K562 (cell line): ENCODE measurements at regions not wholly inside any gene's neighbourhood (a gene's known extent, or its start where the extent isn't known, plus 50 kb on each side); places are given as distances from the start of the nearest gene placed in this dataset.

ENCODE experiments used
- ATAC-seq: fragments of 200-7000 bp; cut with Tn5 transposase; 3 replicates; pipeline ENCODE4 v1.9.1; 2020; ENCODE audit warnings: moderate library complexity
- BruUV-seq: library from RNA; stranded (reverse); fragments of 400-500 nt; replicated peaks from 2 replicates; lab custom pipeline; 2021; lab: Mats Ljungman, UMichigan
- CTCF ChIA-PET: fragments of 300-600 bp; formaldehyde crosslinking; extraction: SDS; loops from one replicate; lab custom pipeline; 2021; ENCODE audit warnings: low intra/inter-chr PET ratio; lab: Yijun Ruan, JAX
- POLR2A ChIA-PET: fragments of 300-600, 350-650 bp; sonication (Branson Sonifier 250); formaldehyde crosslinking; extraction: SDS; loops from one replicate; lab custom pipeline; 2021; ENCODE audit warnings: antibody characterized with exemption, inconsistent platforms; lab: Yijun Ruan, JAX
- DNase-seq, 4 experiments: peaks; one replicate each; pipeline versions ENCODE4 v3.0.0 to v3.0.0-alpha.2; 2011 to 2018; ENCODE audit warnings: low spot score in 3 of 4, mixed read lengths in 3 of 4; ENCODE audit errors: extremely low read depth in 1 of 4
- FAIRE-seq: peaks from 2 replicates; lab custom pipeline; 2011; peaks lifted over from hg19 to GRCh38; lab: Jason Lieb, UNC
- H2AFZ ChIP-seq: 2 replicates; pipeline ENCODE4 v1.6.0; 2011; ENCODE audit warnings: low read depth, low read length, control low read depth, inconsistent platforms
- H3K27ac ChIP-seq: fragments of 200-600 bp; 3 replicates; pipeline ENCODE4 v1.8.0; 2011; ENCODE audit warnings: low read depth, mild to moderate bottlenecking, control low read depth, inconsistent platforms, low read length, moderate library complexity, mixed read lengths; ENCODE audit errors: extremely low read depth
- H3K27me3 ChIP-seq, 2 experiments: fragments of 300-600 bp in 1 of 2; 2 replicates in 1 of 2; 3 replicates in 1 of 2; pipeline versions ENCODE4 v1.6.0 to v1.8.0; 2011; ENCODE audit warnings: inconsistent platforms in 2 of 2, low read length in 2 of 2, mild to moderate bottlenecking in 1 of 2, mixed read lengths in 1 of 2, moderate library complexity in 1 of 2; ENCODE audit not compliant: control insufficient read depth in 2 of 2, insufficient read depth in 2 of 2
- H3K36me3 ChIP-seq: fragments of 300-600 bp; 3 replicates; pipeline ENCODE4 v1.8.0; 2011; ENCODE audit warnings: mild to moderate bottlenecking, low read length, inconsistent platforms; ENCODE audit not compliant: control insufficient read depth, insufficient read depth
- H3K4me1 ChIP-seq, 2 experiments: fragments of 200-600 bp in 1 of 2; replicated peaks in 1 of 2; 2 replicates in 1 of 2; 3 replicates in 1 of 2; pipeline versions ENCODE4 v1.5.1 to v1.8.0; 2011; ENCODE audit warnings: inconsistent platforms in 2 of 2, low read length in 2 of 2, mild to moderate bottlenecking in 1 of 2, mixed read lengths in 1 of 2, moderate library complexity in 1 of 2; ENCODE audit not compliant: control insufficient read depth in 2 of 2, insufficient read depth in 2 of 2
- H3K4me2 ChIP-seq: 2 replicates; pipeline ENCODE4 v1.6.1; 2011; ENCODE audit warnings: low read length, control low read depth, inconsistent platforms, mixed read lengths; ENCODE audit not compliant: insufficient read depth
- H3K4me3 ChIP-seq: fragments of 200-600 bp; sonication (generic), shearing (Covaris generic); 2 replicates; pipeline ENCODE4 v1.5.1; 2016; ENCODE audit warnings: control low read depth, inconsistent platforms
- H3K79me2 ChIP-seq: fragments of 200-600 bp; 3 replicates; pipeline ENCODE4 v1.8.0; 2011; ENCODE audit warnings: low read length, inconsistent platforms; ENCODE audit not compliant: control insufficient read depth, insufficient read depth
- H3K9ac ChIP-seq, 2 experiments: 2 replicates each; pipeline versions ENCODE4 v1.6.0 to v1.6.1; 2011; ENCODE audit warnings: low read depth in 2 of 2, low read length in 2 of 2, control low read depth in 1 of 2, inconsistent platforms in 1 of 2, mild to moderate bottlenecking in 1 of 2, mixed read lengths in 1 of 2; ENCODE audit not compliant: insufficient read depth in 1 of 2
- H3K9me1 ChIP-seq: one replicate; pipeline ENCODE4 v1.6.0; 2011; ENCODE audit warnings: inconsistent platforms, mild to moderate bottlenecking, low read length, moderate library complexity; ENCODE audit not compliant: control insufficient read depth, insufficient read depth
- H3K9me3 ChIP-seq: replicated peaks from 2 replicates; pipeline ENCODE4 v1.5.1; 2011; ENCODE audit warnings: low read depth, low read length, inconsistent platforms; ENCODE audit not compliant: control insufficient read depth, insufficient read depth
- H4K20me1 ChIP-seq: replicated peaks from 2 replicates; pipeline ENCODE4 v1.6.1; 2011; ENCODE audit warnings: low read length, inconsistent platforms, mixed read lengths; ENCODE audit not compliant: control insufficient read depth, insufficient read depth
- KDM1A ChIP-seq, 2 experiments: fragments of 450-650 bp; IDR thresholded peaks; 2 replicates each; pipeline ENCODE4 v1.6.1; 2016; ENCODE audit warnings: mild to moderate bottlenecking in 2 of 2
- KDM4B ChIP-seq, 2 experiments: fragments of 450-650 bp in 1 of 2; sonication (generic) in 1 of 2; IDR thresholded peaks; 2 replicates each; pipeline ENCODE4 v1.6.1; 2016 to 2017; ENCODE audit warnings: borderline replicate concordance in 2 of 2, antibody characterized with exemption in 1 of 2, low read depth in 1 of 2, mild to moderate bottlenecking in 1 of 2
- MGA ChIP-seq: fragments of 450-650 bp; IDR thresholded peaks from 2 replicates; pipeline ENCODE4 v1.6.1; 2016; ENCODE audit warnings: mild to moderate bottlenecking, moderate library complexity
- WGBS: fragments of 100-300 bp; shearing (Covaris generic); methylation state at CpG from one replicate; pipeline ENCODE4 v1.1.6; 2016; ENCODE audit warnings: low coverage, mixed read lengths; ENCODE audit not compliant: insufficient coverage; ENCODE audit errors: missing lambda C conversion rate; 5-methylcytosine and 5-hydroxymethylcytosine counted together
- in situ Hi-C: fragments of 300-500 bp; cut with MboI; formaldehyde crosslinking; loops from 4 replicates; pipeline ENCODE4 v1.15.0; 2018; ENCODE audit warnings: inconsistent platforms, mixed read lengths
- intact Hi-C: fragments of 100-400 bp; cut with micrococcal nuclease; formaldehyde crosslinking; loops from 2 replicates; pipeline ENCODE4 v1.14.2; 2022

DNA sequence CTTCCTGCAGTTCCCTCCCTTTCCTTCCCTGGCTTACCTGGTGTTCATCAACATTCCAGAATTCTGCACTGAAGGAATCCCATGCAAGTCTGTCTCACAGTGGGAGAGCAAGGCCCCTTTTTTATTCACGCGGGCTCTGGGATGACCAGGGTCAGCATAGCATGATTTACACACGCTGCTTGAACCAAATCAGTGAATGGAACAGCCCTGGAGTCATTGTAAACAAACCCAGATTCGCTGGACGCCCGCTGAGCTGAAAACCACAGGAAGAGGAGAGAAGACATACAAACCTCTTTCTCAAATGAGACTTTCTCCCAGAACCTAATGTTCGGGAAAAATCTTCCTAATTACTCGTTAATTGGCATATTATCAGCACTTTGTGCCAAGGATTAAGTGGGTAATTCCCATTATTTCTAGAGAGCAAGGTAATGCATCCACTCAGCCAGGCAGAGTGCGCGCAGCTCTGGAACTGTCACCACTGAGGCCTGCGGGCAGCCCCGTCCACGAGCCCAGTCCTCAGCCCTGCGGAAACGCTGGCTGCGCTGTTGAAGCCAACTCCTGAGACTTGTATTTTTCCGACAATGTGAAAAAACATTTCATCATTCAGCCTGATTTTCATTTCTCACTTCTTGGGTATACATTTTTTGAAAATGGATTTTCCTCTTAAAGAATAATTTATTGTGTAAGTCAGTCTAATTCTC is 140.0 kb downstream of the ETS2 start:
- DNase-seq = no peak
- ChIA-PET POLR2A (no interaction called here), CTCF (interaction anchor here (0.7 kb wide), 1 partner anchor 76 kb away, joined by 3 read pairs; no protein-coding TSS in a partner anchor)
- H3K36me3 ChIP-seq = no peaks in the 10 kb centered on the region
- H3K27me3 ChIP-seq = peaks cover 38 to 55% of the 10 kb centered on the region in 2 experiments
- no peak overlapping the region for H3K4me2 ChIP-seq
- in situ Hi-C loops = no loop called here
- ATAC-seq = peak; percentile 49; the same call in 1 of the 3 replicates
- H4K20me1 ChIP-seq = no peaks in the 10 kb centered on the region
- BruUV-seq = no TSS peak
- no peak overlapping the region for H3K9ac ChIP-seq
- no peak for FAIRE-seq
- H3K9me3 ChIP-seq = no peaks in the 10 kb centered on the region; the same call in 1 of the 2 replicates
- TF ChIP-seq KDM4B (IDR thresholded peaks at IDR 0.05; ENCODE audit: borderline replicate concordance in 2 of 2, low read depth in 1 of 2) (no peak), KDM1A (IDR thresholded peaks at IDR 0.05) (0 out of 4 replicates have a peak, but pooled peaks of 1 of the 2 experiments have one; percentile 22)
- H3K4me1 ChIP-seq = no peaks in the 10 kb centered on the region
- WGBS = 14% methylated on average over 17 of the region's 17 CpGs
- H2AFZ ChIP-seq = no peak overlapping the region
- no peak overlapping the region for H3K27ac ChIP-seq
- intact Hi-C loops = no loop called here
- no peak overlapping the region for H3K4me3 ChIP-seq
- H3K9me1 ChIP-seq = no peaks in the 10 kb centered on the region
- no peaks in the 10 kb centered on the region for H3K79me2 ChIP-seq

DNA sequence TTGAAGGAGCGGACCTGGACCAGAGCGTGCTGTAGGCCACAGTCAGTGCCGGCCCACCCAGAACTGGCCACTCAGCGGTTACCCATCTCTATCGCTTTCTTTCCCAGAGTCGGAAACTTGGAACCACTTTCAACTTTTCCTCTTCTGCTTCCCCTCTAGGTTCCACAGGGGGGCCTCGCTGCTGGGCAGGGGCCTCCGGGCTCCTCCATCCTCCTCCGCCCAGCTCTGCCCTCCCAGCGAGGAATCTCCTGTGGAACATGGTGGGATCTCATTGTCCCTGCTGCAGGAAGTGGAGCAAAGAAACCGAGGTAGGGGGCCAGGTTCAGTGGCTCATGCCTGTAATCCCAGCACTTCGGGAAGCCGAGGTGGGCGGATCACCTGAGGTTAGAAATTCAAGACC is 139.2 kb downstream of the ETS2 start:
- H3K4me2 ChIP-seq = no peak overlapping the region
- no peaks in the 10 kb centered on the region for H3K4me1 ChIP-seq
- H3K9ac ChIP-seq = no peak overlapping the region
- FAIRE-seq (no peak), DNase-seq (no peak), ATAC-seq (no peak)
- H2AFZ ChIP-seq = no peak overlapping the region
- H3K27me3 ChIP-seq = peaks cover 38 to 55% of the 10 kb centered on the region in 2 experiments
- no peaks in the 10 kb centered on the region for H3K36me3 ChIP-seq
- no peaks in the 10 kb centered on the region for H3K9me1 ChIP-seq
- H3K79me2 ChIP-seq = no peaks in the 10 kb centered on the region
- POLR2A ChIA-PET = no interaction called here
- intact Hi-C loops = no loop called here
- WGBS = 8% methylated on average over 14 of the region's 14 CpGs
- H3K4me3 ChIP-seq = no peak overlapping the region
- CTCF ChIA-PET = interaction anchor here (0.7 kb wide), 1 partner anchor 75 kb away, joined by 3 read pairs; no protein-coding TSS in a partner anchor
- H3K27ac ChIP-seq = no peak overlapping the region
- H3K9me3 ChIP-seq = no peaks in the 10 kb centered on the region; the same call in 1 of the 2 replicates
- no TSS peak for BruUV-seq
- H4K20me1 ChIP-seq = no peaks in the 10 kb centered on the region
- in situ Hi-C loops = no loop called here
- no peak for TF ChIP-seq MGA
